Suprapubic skin (tissue), 3 donors: ENCODE measurements at regions not wholly inside any gene's neighbourhood (a gene's known extent, or its start where the extent isn't known, plus 50 kb on each side); places are given as distances from the start of the nearest gene placed in this dataset.

ENCODE experiments used
- CTCF ChIP-seq, 2 donors: fragments of 200-600 bp in 1 of 2; fragments of 450-650 bp in 1 of 2; sonication (generic) in 1 of 2; IDR thresholded peaks; one replicate each; pipeline ENCODE4 v1.5.1; 2016 to 2019; ENCODE audit warnings: antibody characterized with exemption in 2 of 2, mild to moderate bottlenecking in 1 of 2, moderate library complexity in 1 of 2
- EP300 ChIP-seq: sonication (generic); formaldehyde crosslinking; IDR thresholded peaks from one replicate; pipeline ENCODE4 v1.6.1; 2017; ENCODE audit warnings: antibody characterized with exemption
- POLR2A ChIP-seq, 2 donors: fragments of 450-650 bp; IDR thresholded peaks; one replicate each; pipeline ENCODE4 v1.6.1; 2017; ENCODE audit warnings: antibody characterized with exemption in 2 of 2, mild to moderate bottlenecking in 2 of 2, moderate library complexity in 2 of 2

GRCh38 chr21:36609654-36610053 lies 89.3 kb upstream of the SIM2 start:
- TF ChIP-seq CTCF (IDR thresholded peaks at IDR 0.05) (no peak), POLR2A (IDR thresholded peaks at IDR 0.05) (no peak), EP300 (no peak)
